RWPE1 (cell line): ENCODE measurements at regions not wholly inside any gene's neighbourhood (a gene's known extent, or its start where the extent isn't known, plus 50 kb on each side); places are given as distances from the start of the nearest gene placed in this dataset.

Experiments
- CTCF ChIA-PET: fragments of 350-600 bp; sonication (Branson Sonifier 250); formaldehyde crosslinking; extraction: SDS; loops from one replicate; lab custom pipeline; 2021; lab: Yijun Ruan, JAX
- POLR2A ChIA-PET: fragments of 400-600 bp; formaldehyde crosslinking; extraction: SDS; loops from one replicate; lab custom pipeline; 2020; ENCODE audit warnings: antibody characterized with exemption; ENCODE audit not compliant: low non-redundant PET; lab: Yijun Ruan, JAX
- DNase-seq: peaks from one replicate; pipeline ENCODE4 v3.0.0; 2012; ENCODE audit warnings: low spot score
- H3K27ac ChIP-seq: fragments of 450-650 bp; 2 replicates; pipeline ENCODE4 v1.5.1; 2017
- CTCF ChIP-seq: fragments of 450-650 bp; conservative IDR thresholded peaks from 2 replicates; pipeline ENCODE4 v1.5.1; 2017; ENCODE audit warnings: low read depth, mild to moderate bottlenecking

- no peak for DNase-seq
- POLR2A ChIA-PET, result no interaction called here
- CTCF ChIA-PET, result no interaction called here
- no peak for TF ChIP-seq CTCF
- H3K27ac ChIP-seq, result no peak overlapping the region
Measured at GRCh38 chr2:66694087-66694860, 259.3 kb downstream of the MEIS1 start.

- H3K27ac ChIP-seq, result no peak overlapping the region
- no peak for TF ChIP-seq CTCF
Measured at GRCh38 chr2:66695226-66695735, 260.4 kb downstream of the MEIS1 start.

GRCh38 chr2:66696374-66696773 is 261.4 kb downstream of the MEIS1 start:
- no peak for TF ChIP-seq CTCF
- no peak for DNase-seq
- H3K27ac ChIP-seq, result no peak overlapping the region
- CTCF ChIA-PET, result interaction anchor here (0.6 kb wide), 2 partner anchors 756 to 1019 kb away, joined by 3 to 5 read pairs; no protein-coding TSS in a partner anchor
- POLR2A ChIA-PET, result no interaction called here

More at GRCh38 chr2:66695226-66695735, 260.4 kb downstream of the MEIS1 start:
- POLR2A ChIA-PET, result no interaction called here
- DNase-seq, result no peak
- CTCF ChIA-PET, result interaction anchor here (0.7 kb wide), 1 partner anchor 25 kb away, joined by 5 read pairs; no protein-coding TSS in a partner anchor

- DNase-seq, result no peak
- ChIA-PET POLR2A (no interaction called here), CTCF (interaction anchor here (0.6 kb wide), 1 partner anchor 757 kb away, joined by 5 read pairs; no protein-coding TSS in a partner anchor)
- TF ChIP-seq CTCF, result no peak
- H3K27ac ChIP-seq, result no peak overlapping the region
Measured at GRCh38 chr2:66696886-66697285, 262.0 kb downstream of the MEIS1 start.

GRCh38 chr2:66697366-66697765 is 262.4 kb downstream of the MEIS1 start:
- CTCF ChIA-PET, result no interaction called here
- H3K27ac ChIP-seq, result no peak overlapping the region
- no peak for TF ChIP-seq CTCF
- no peak for DNase-seq
- POLR2A ChIA-PET, result no interaction called here

- TF ChIP-seq CTCF, result no peak
- ChIA-PET POLR2A (no interaction called here), CTCF (no interaction called here)
- H3K27ac ChIP-seq, result no peak overlapping the region
- no peak for DNase-seq
Measured at GRCh38 chr2:66698091-66698490, 263.2 kb downstream of the MEIS1 start.
